ENCODE measurements at regions not wholly inside any gene's neighbourhood (a gene's known extent, or its start where the extent isn't known, plus 50 kb on each side); places are given as distances from the start of the nearest gene placed in this dataset.
A peak's percentile ranks its signal among the peaks of the same experiment; 100 is the strongest.

- BruUV-seq (replicated peaks) = no TSS peak
- H3K4me1 ChIP-seq (ENCODE audit: insufficient read depth, low read length, poor library complexity, severe bottlenecking) = peaks cover 45% of the 10 kb centered on the region
- peak overlapping the region; percentile 94 for H3K27ac ChIP-seq (ENCODE audit: low read depth, low read length, poor library complexity, severe bottlenecking)
- H3K4me3 ChIP-seq (ENCODE audit: low read depth, low read length, poor library complexity, severe bottlenecking) = peak overlapping the region; percentile 90
- H2AFZ ChIP-seq (ENCODE audit: low read length) = no peak overlapping the region
- 0 out of 2 replicates have a peak, but pooled peaks cover 2% of the 10 kb centered on the region for H3K9me3 ChIP-seq (ENCODE audit: low read length)
- peaks cover 84% of the 10 kb centered on the region for H3K36me3 ChIP-seq (ENCODE audit: insufficient read depth, low read length)
- peaks cover 95% of the 10 kb centered on the region for H3K79me2 ChIP-seq (ENCODE audit: insufficient read depth, low read depth, low read length)
- ChIA-PET POLR2A (interaction anchor here (0.5 to 13.9 kb wide), 11 partner anchors 22 to 195 kb away, joined by 3 to 911 read pairs (median 5); partner anchors contain the start of genes BCAT1 and KRAS), CTCF (ENCODE audit: unreplicated experiment) (interaction anchor here (0.9 to 2.8 kb wide), 3 partner anchors 59 to 65 kb away, joined by 3 to 12 read pairs (median 3); no protein-coding TSS in a partner anchor)
- DNase-seq (ENCODE audit: low spot score) = peak; percentile 60
- intact Hi-C loops (cut with micrococcal nuclease; ENCODE audit: unreplicated experiment) = loop anchor here (5.0 kb wide), 1 partner anchor 109 kb away; the partner anchor contains the start of gene BCAT1
- H3K4me2 ChIP-seq (ENCODE audit: low read length) = peak overlapping the region; percentile 81
- TF ChIP-seq CTCF (conservative IDR thresholded peaks at IDR 0.05; ENCODE audit: low read length) (no peak), EZH2phosphoT487 (IDR thresholded peaks at IDR 0.05; ENCODE audit: borderline replicate concordance, low read depth, low read length) (no peak)
- H3K9me2 ChIP-seq (ENCODE audit: insufficient read depth, low read length) = no peaks in the 10 kb centered on the region
- H4K20me1 ChIP-seq (ENCODE audit: insufficient read depth, low read length) = peaks cover 26% of the 10 kb centered on the region
Measured at GRCh38 chr12:25056011-25056410, 107.1 kb upstream of the BCAT1 start.

GRCh38 chr12:25054783-25055144 lies 105.9 kb upstream of the BCAT1 start:
- Histone ChIP-seq H3K79me2 (ENCODE audit: insufficient read depth, low read depth, low read length) (peaks cover 90% of the 10 kb centered on the region), H3K9me3 (ENCODE audit: low read length) (no peaks in the 10 kb centered on the region), H4K20me1 (ENCODE audit: insufficient read depth, low read length) (peaks cover 16% of the 10 kb centered on the region), H3K4me1 (ENCODE audit: insufficient read depth, low read length, poor library complexity, severe bottlenecking) (peaks cover 44% of the 10 kb centered on the region), H3K9me2 (ENCODE audit: insufficient read depth, low read length) (no peaks in the 10 kb centered on the region), H2AFZ (ENCODE audit: low read length) (no peak overlapping the region), H3K27ac (ENCODE audit: low read depth, low read length, poor library complexity, severe bottlenecking) (peak overlapping the region; percentile 94), H3K36me3 (ENCODE audit: insufficient read depth, low read length) (peaks cover 71% of the 10 kb centered on the region), H3K4me2 (ENCODE audit: low read length) (peak overlapping the region; percentile 81), H3K4me3 (ENCODE audit: low read depth, low read length, poor library complexity, severe bottlenecking) (peak overlapping the region; percentile 90)
- POLR2A ChIA-PET = interaction anchor here (7.2 to 13.9 kb wide), 4 partner anchors 30 to 57 kb away, joined by 34 to 911 read pairs (median 329); no protein-coding TSS in a partner anchor
- CTCF ChIA-PET (ENCODE audit: unreplicated experiment) = interaction anchor here (2.8 kb wide), 1 partner anchor 57 kb away, joined by 12 read pairs; no protein-coding TSS in a partner anchor
- TF ChIP-seq CTCF (conservative IDR thresholded peaks at IDR 0.05; ENCODE audit: low read length) (no peak), EZH2phosphoT487 (IDR thresholded peaks at IDR 0.05; ENCODE audit: borderline replicate concordance, low read depth, low read length) (no peak)
- DNase-seq (ENCODE audit: low spot score) = peak; percentile 64
- BruUV-seq (replicated peaks) = no TSS peak
- intact Hi-C loops (cut with micrococcal nuclease; ENCODE audit: unreplicated experiment) = loop anchor here (5.0 kb wide), 1 partner anchor 107 kb away; the partner anchor contains the start of gene BCAT1
